HG02852 (cell line): ENCODE measurements at regions not wholly inside any gene's neighbourhood (a gene's known extent, or its start where the extent isn't known, plus 50 kb on each side); places are given as distances from the start of the nearest gene placed in this dataset.
"Not testable (repeated sequence)": the region's sequence is repeated elsewhere in the genome, so short reads cannot be mapped to it uniquely, and the experiment has no call there.

Experiments
- ATAC-seq: cut with Tn5 transposase; IDR thresholded peaks from one replicate; pipeline ENCODE4 v1.9.1; 2021; ENCODE audit warnings: mild to moderate bottlenecking, moderate library complexity; ENCODE audit not compliant: unreplicated experiment

GRCh38 chrX:46235778-46236177 lies 309.4 kb downstream of the ZNF674 start:
- no peak for ATAC-seq

- ATAC-seq: no peak
Measured at GRCh38 chrX:46234775-46235174, 310.4 kb downstream of the ZNF674 start.

- no peak for ATAC-seq
Measured at GRCh38 chrX:46228389-46228788, 316.8 kb downstream of the ZNF674 start.

GRCh38 chrX:46226422-46226821 lies 318.8 kb downstream of the ZNF674 start:
- no peak for ATAC-seq

- ATAC-seq: not testable (repeated sequence)
Measured at GRCh38 chrX:46223499-46223898, 321.7 kb downstream of the ZNF674 start.

- ATAC-seq: no peak
Measured at GRCh38 chrX:46220822-46221221, 324.4 kb downstream of the ZNF674 start.

GRCh38 chrX:46218373-46218772 lies 326.8 kb downstream of the ZNF674 start:
- ATAC-seq: no peak

- ATAC-seq: no peak
Measured at GRCh38 chrX:46216406-46216805, 328.8 kb downstream of the ZNF674 start.

- no peak for ATAC-seq
Measured at GRCh38 chrX:46211079-46211478, 334.1 kb downstream of the ZNF674 start.

GRCh38 chrX:46209768-46210167 lies 335.5 kb downstream of the ZNF674 start:
- no peak for ATAC-seq

- ATAC-seq: no peak
Measured at GRCh38 chrX:46209037-46209436, 336.2 kb downstream of the ZNF674 start.

- ATAC-seq: no peak
Measured at GRCh38 chrX:46208225-46208854, 336.9 kb downstream of the ZNF674 start.

GRCh38 chrX:46204721-46205422 lies 340.3 kb downstream of the ZNF674 start:
- ATAC-seq: no peak

- ATAC-seq: no peak
Measured at GRCh38 chrX:46202733-46203514, 342.3 kb downstream of the ZNF674 start.

- ATAC-seq: no peak
Measured at GRCh38 chrX:46200413-46200812, 344.8 kb downstream of the ZNF674 start.

- ATAC-seq: no peak
Measured at GRCh38 chrX:46198858-46199257, 346.4 kb downstream of the ZNF674 start.

GRCh38 chrX:46186811-46187106 lies 358.5 kb downstream of the ZNF674 start:
- not testable (repeated sequence) for ATAC-seq

GRCh38 chrX:46185923-46186810 lies 359.1 kb downstream of the ZNF674 start:
- no peak for ATAC-seq

GRCh38 chrX:46184749-46185148 lies 360.5 kb downstream of the ZNF674 start:
- ATAC-seq: no peak

- ATAC-seq: no peak
Measured at GRCh38 chrX:46180258-46180687, 364.9 kb downstream of the ZNF674 start.

- no peak for ATAC-seq
Measured at GRCh38 chrX:46179748-46180147, 365.5 kb downstream of the ZNF674 start.
